ENCODE measurements at regions not wholly inside any gene's neighbourhood (a gene's known extent, or its start where the extent isn't known, plus 50 kb on each side); places are given as distances from the start of the nearest gene placed in this dataset.

GRCh38 chr6:77979204-77979603, 326.4 kb downstream of the MEI4 start:
- Mint-ChIP-seq H3K4me1 (no peaks in the 10 kb centered on the region; the same call in 2 of the 3 replicates), H3K4me3 (no peak overlapping the region)

More at GRCh38 chr6:77979204-77979603, 326.4 kb downstream of the MEI4 start:
- Histone ChIP-seq H4K20me1 (replicated peaks; ENCODE audit: insufficient read depth) (no peaks in the 10 kb centered on the region), H3F3A (replicated peaks; ENCODE audit: low read depth) (no peaks in the 10 kb centered on the region), H3K79me2 (replicated peaks; ENCODE audit: insufficient read depth) (no peaks in the 10 kb centered on the region), H3K4me2 (no peak overlapping the region), H3K4me3 (no peak overlapping the region), H3K36me3 (ENCODE audit: insufficient read depth) (no peaks in the 10 kb centered on the region), H2AFZ (no peak overlapping the region), H3K27ac (ENCODE audit: low read depth) (no peak overlapping the region), H3K4me1 (ENCODE audit: insufficient read depth) (no peaks in the 10 kb centered on the region), H3K9me2 (ENCODE audit: insufficient read depth) (no peaks in the 10 kb centered on the region), H3K27me3 (ENCODE audit: insufficient read depth) (no peaks in the 10 kb centered on the region)
- Mint-ChIP-seq H3K27me3 (ENCODE audit: insufficient read depth, low read depth, poor library complexity) (no peaks in the 10 kb centered on the region), H3K9me3 (peaks cover 3% of the 10 kb centered on the region; the same call in 2 of the 3 replicates), H3K36me3 (ENCODE audit: low read depth) (no peaks in the 10 kb centered on the region), H3K27ac (no peak overlapping the region)
- TF ChIP-seq EZH2phosphoT487 (IDR thresholded peaks at IDR 0.05; ENCODE audit: unreplicated experiment) (no peak), ZNF114 (CRISPR knock-in tag; IDR thresholded peaks at IDR 0.05) (no peak), CREB1 (CRISPR knock-in tag; IDR thresholded peaks at IDR 0.05; ENCODE audit: low read depth) (no peak), JUNB (IDR thresholded peaks at IDR 0.05; ENCODE audit: unreplicated experiment) (no peak), CTCF (conservative IDR thresholded peaks at IDR 0.05; ENCODE audit: low read depth in 2 of 2) (no peak), EZH2 (IDR thresholded peaks at IDR 0.05; ENCODE audit: low read depth, unreplicated experiment) (no peak), ETS1 (IDR thresholded peaks at IDR 0.05) (no peak), ZNF462 (CRISPR knock-in tag; IDR thresholded peaks at IDR 0.05) (no peak), POLR2AphosphoS5 (IDR thresholded peaks at IDR 0.05; ENCODE audit: low read depth) (no peak)
- no peak for DNase-seq (ENCODE audit: low spot score)
- no peak for ATAC-seq

Data from GM23338 (cell line).